Stomach (tissue), 4 donors: ENCODE measurements at regions not wholly inside any gene's neighbourhood (a gene's known extent, or its start where the extent isn't known, plus 50 kb on each side); places are given as distances from the start of the nearest gene placed in this dataset.

Experiments used
- POLR2A ChIP-seq, 4 donors: fragments of 450-650 bp; IDR thresholded peaks; one replicate each; pipeline ENCODE4 v1.6.1; 2016; ENCODE audit warnings: antibody characterized with exemption in 4 of 4, control low read depth in 2 of 4, mild to moderate bottlenecking in 1 of 4, moderate library complexity in 1 of 4
- POLR2AphosphoS5 ChIP-seq, 3 donors: sonication (generic); formaldehyde crosslinking; IDR thresholded peaks; one replicate each; pipeline ENCODE4 v1.6.1; 2016; ENCODE audit warnings: antibody characterized with exemption in 3 of 3

GRCh38 chr21:15301736-15302135, 236.9 kb upstream of the NRIP1 start:
- TF ChIP-seq POLR2A (IDR thresholded peaks at IDR 0.05) (no peak), POLR2AphosphoS5 (IDR thresholded peaks at IDR 0.05) (no peak)
